IMR-90 (cell line): ENCODE measurements at regions not wholly inside any gene's neighbourhood (a gene's known extent, or its start where the extent isn't known, plus 50 kb on each side); places are given as distances from the start of the nearest gene placed in this dataset.

Experiments used
- ATAC-seq: fragments of 200-7000 bp; cut with Tn5 transposase; 2 replicates; pipeline ENCODE4 v1.9.1; 2020; ENCODE audit warnings: low read depth, mild to moderate bottlenecking, moderate library complexity
- BruUV-seq: library from RNA; stranded (reverse); fragments of 400-500 nt; replicated peaks from 2 replicates; lab custom pipeline; 2021; lab: Mats Ljungman, UMichigan
- CTCF ChIA-PET: fragments of 300-600 bp; formaldehyde crosslinking; extraction: SDS; loops from one replicate; lab custom pipeline; 2021; ENCODE audit warnings: antibody characterized with exemption; lab: Yijun Ruan, JAX
- POLR2A ChIA-PET: fragments of 300-600 bp; sonication (Branson Sonifier 250); formaldehyde crosslinking; loops from one replicate; lab custom pipeline; 2022; ENCODE audit warnings: antibody characterized with exemption; ENCODE audit not compliant: unreplicated experiment; lab: Charles Lee
- DNase-seq: peaks from one replicate; pipeline ENCODE4 v3.0.0; 2013
- H2AFZ ChIP-seq: replicated peaks from 2 replicates; pipeline ENCODE3; 2013; ENCODE audit warnings: low read length, mild to moderate bottlenecking; ENCODE audit not compliant: poor library complexity
- H2AK5ac ChIP-seq: 2 replicates; pipeline ENCODE4 v1.6.1; 2013; ENCODE audit warnings: low read depth, low read length, inconsistent platforms
- H2AK9ac ChIP-seq: replicated peaks from 2 replicates; pipeline ENCODE3; 2013; ENCODE audit warnings: mild to moderate bottlenecking, low read depth, low read length, moderate library complexity; ENCODE audit not compliant: poor library complexity
- H2BK120ac ChIP-seq: 2 replicates; pipeline ENCODE4 v1.6.1; 2013; ENCODE audit warnings: low read depth, low read length, inconsistent platforms
- H2BK15ac ChIP-seq: 3 replicates; pipeline ENCODE4 v1.6.1; 2013; ENCODE audit warnings: low read depth, low read length, inconsistent platforms
- H2BK20ac ChIP-seq: 2 replicates; pipeline ENCODE4 v1.6.1; 2013; ENCODE audit warnings: low read depth, mild to moderate bottlenecking, inconsistent platforms, low read length, moderate library complexity
- H2BK5ac ChIP-seq: 2 replicates; pipeline ENCODE4 v1.6.1; 2013; ENCODE audit warnings: mild to moderate bottlenecking, low read depth, low read length, inconsistent platforms; ENCODE audit not compliant: poor library complexity, severe bottlenecking
- H3K14ac ChIP-seq: replicated peaks from 2 replicates; pipeline ENCODE4 v1.6.1; 2013; ENCODE audit warnings: low read depth, low read length, inconsistent platforms
- H3K18ac ChIP-seq: 2 replicates; pipeline ENCODE4 v1.6.1; 2013; ENCODE audit warnings: low read depth, low read length, control low read depth
- H3K23ac ChIP-seq: 2 replicates; pipeline ENCODE4 v1.6.1; 2013; ENCODE audit warnings: low read depth, low read length, inconsistent platforms
- H3K27ac ChIP-seq: 2 replicates; pipeline ENCODE4 v1.5.1; 2013; ENCODE audit warnings: mild to moderate bottlenecking, control low read depth, low read length; ENCODE audit not compliant: insufficient read depth
- H3K27me3 ChIP-seq: 2 replicates; pipeline ENCODE4 v1.6.1; 2013; ENCODE audit warnings: low read length; ENCODE audit not compliant: control insufficient read depth, insufficient read depth
- H3K36me3 ChIP-seq: 2 replicates; pipeline ENCODE4 v1.6.1; 2013; ENCODE audit warnings: low read length, mixed read lengths; ENCODE audit not compliant: control insufficient read depth, insufficient read depth
- H3K4ac ChIP-seq: 2 replicates; pipeline ENCODE4 v1.6.1; 2013; ENCODE audit warnings: low read depth, low read length, inconsistent platforms
- H3K4me1 ChIP-seq: 2 replicates; pipeline ENCODE4 v1.6.1; 2013; ENCODE audit warnings: low read length, mixed read lengths; ENCODE audit not compliant: control insufficient read depth, insufficient read depth
- H3K4me2 ChIP-seq: 2 replicates; pipeline ENCODE4 v1.6.1; 2013; ENCODE audit warnings: low read depth, mild to moderate bottlenecking, control low read depth, low read length, moderate library complexity
- H3K4me3 ChIP-seq: 2 replicates; pipeline ENCODE4 v1.5.1; 2013; ENCODE audit warnings: low read depth, mild to moderate bottlenecking, control low read depth, low read length, moderate library complexity; ENCODE audit not compliant: insufficient read depth
- H3K56ac ChIP-seq: 2 replicates; pipeline ENCODE4 v1.6.1; 2013; ENCODE audit warnings: low read length, inconsistent platforms; ENCODE audit not compliant: insufficient read depth; ENCODE audit errors: extremely low read depth
- H3K79me1 ChIP-seq, 2 experiments: 2 replicates each; pipeline ENCODE4 v1.6.1; 2013; ENCODE audit warnings: low read length in 2 of 2, inconsistent platforms in 1 of 2, low read depth in 1 of 2
- H3K9ac ChIP-seq: 2 replicates; pipeline ENCODE4 v1.6.1; 2013; ENCODE audit warnings: low read depth, low read length, control low read depth
- H3K9me1 ChIP-seq: 2 replicates; pipeline ENCODE4 v1.6.1; 2013; ENCODE audit warnings: low read length, inconsistent platforms; ENCODE audit not compliant: insufficient read depth
- H3K9me3 ChIP-seq: 2 replicates; pipeline ENCODE4 v1.6.1; 2013; ENCODE audit warnings: low read length; ENCODE audit not compliant: control insufficient read depth, insufficient read depth
- H4K20me1 ChIP-seq: 2 replicates; pipeline ENCODE4 v1.6.1; 2013; ENCODE audit warnings: low read length, inconsistent platforms; ENCODE audit not compliant: insufficient read depth
- H4K5ac ChIP-seq: 2 replicates; pipeline ENCODE4 v1.6.1; 2013; ENCODE audit warnings: mild to moderate bottlenecking, low read depth, low read length, control low read depth
- H4K8ac ChIP-seq, 2 experiments: 2 replicates each; pipeline ENCODE4 v1.6.1; 2013; ENCODE audit warnings: low read depth in 2 of 2, low read length in 2 of 2, control low read depth in 1 of 2, inconsistent platforms in 1 of 2
- H4K91ac ChIP-seq: 2 replicates; pipeline ENCODE4 v1.6.1; 2013; ENCODE audit warnings: low read depth, low read length, inconsistent platforms; ENCODE audit not compliant: insufficient read depth
- ELK1 ChIP-seq: fragments of 150-350 bp; IDR thresholded peaks from 2 replicates; pipeline ENCODE4 v1.6.1; 2016; ENCODE audit warnings: low read depth, mild to moderate bottlenecking, low read length, moderate library complexity, borderline replicate concordance
- NFE2L2 ChIP-seq: fragments of 150-350 bp; IDR thresholded peaks from 2 replicates; pipeline ENCODE4 v1.6.1; 2016; ENCODE audit warnings: low read depth, mild to moderate bottlenecking, low read length
- RCOR1 ChIP-seq: IDR thresholded peaks from 2 replicates; pipeline ENCODE4 v1.6.1; 2012; ENCODE audit warnings: mild to moderate bottlenecking, low read length, improper control_type of control experiment; ENCODE audit not compliant: insufficient replicate concordance
- SMC3 ChIP-seq: fragments of 150-350 bp; IDR thresholded peaks from 2 replicates; pipeline ENCODE4 v1.6.1; 2016; ENCODE audit warnings: low read depth, mild to moderate bottlenecking, antibody characterized with exemption, low read length, moderate library complexity
- WGBS, 2 experiments: methylation state at CpG; one replicate each; pipeline versions ENCODE4 v1.1.5 to v1.1.7; 2013; ENCODE audit warnings: missing lambda C conversion rate in 2 of 2; ENCODE audit not compliant: insufficient read length in 1 of 2; ENCODE audit errors: extremely low coverage in 2 of 2; 5-methylcytosine and 5-hydroxymethylcytosine counted together
- dilution Hi-C: fragments of 300-500 bp; cut with HindIII; formaldehyde crosslinking; loops from one replicate; pipeline ENCODE4 v1.14.3; 2018; ENCODE audit warnings: low sequenced_read_pairs; ENCODE audit not compliant: unreplicated experiment
- in situ Hi-C: fragments of 300-500 bp; cut with MboI; formaldehyde crosslinking; loops from 3 replicates; pipeline ENCODE4 v1.14.3; 2019; ENCODE audit warnings: low sequenced_read_pairs, inconsistent platforms, mixed read lengths
- intact Hi-C: fragments of 100-400 bp; cut with micrococcal nuclease; formaldehyde crosslinking; loops from 2 replicates; pipeline ENCODE4 v1.10.0; 2022

- Histone ChIP-seq H3K18ac (no peak overlapping the region), H3K4me2 (no peak overlapping the region), H3K27ac (no peak overlapping the region), H4K8ac (no peak overlapping the region), H3K23ac (no peak overlapping the region), H3K56ac (no peak overlapping the region), H3K36me3 (no peaks in the 10 kb centered on the region), H3K79me1 (no peaks in the 10 kb centered on the region), H3K4ac (no peak overlapping the region), H3K4me3 (no peak overlapping the region), H4K5ac (no peak overlapping the region), H4K91ac (no peak overlapping the region), H3K4me1 (no peaks in the 10 kb centered on the region), H2AK9ac (no peak overlapping the region), H2AK5ac (no peak overlapping the region), H2BK5ac (no peak overlapping the region), H2BK15ac (no peak overlapping the region), H2AFZ (no peak overlapping the region), H3K27me3 (no peaks in the 10 kb centered on the region), H2BK120ac (no peak overlapping the region), H3K9ac (no peak overlapping the region), H3K9me1 (no peaks in the 10 kb centered on the region), H3K14ac (no peak overlapping the region), H3K9me3 (no peaks in the 10 kb centered on the region), H4K20me1 (no peaks in the 10 kb centered on the region), H2BK20ac (no peak overlapping the region)
- DNase-seq (no peak), ATAC-seq (no peak)
- WGBS, 2 experiments: no CpG with 5 or more reads among the region's 3 CpGs
- no TSS peak for BruUV-seq
- in situ Hi-C loops: no loop called here
- no peak for TF ChIP-seq NFE2L2
- TF ChIP-seq RCOR1: no peak
- no peak for TF ChIP-seq SMC3
- TF ChIP-seq ELK1: no peak
- intact Hi-C loops: no loop called here
- dilution Hi-C loops: no loop called here
- CTCF ChIA-PET: no interaction called here
- POLR2A ChIA-PET: no interaction called here
These were observed 122.2 kb upstream of the GRAMD2B start for GRCh38 chr5:126301056-126301455.
